ENCODE measurements at regions not wholly inside any gene's neighbourhood (a gene's known extent, or its start where the extent isn't known, plus 50 kb on each side); places are given as distances from the start of the nearest gene placed in this dataset.
A peak's percentile ranks its signal among the peaks of the same experiment; 100 is the strongest.

GRCh38 chr10:4070921-4071660, 286.1 kb upstream of the KLF6 start:
- Mint-ChIP-seq H3K27ac (peak overlapping the region in 1 of 9 donors; percentile 41), H3K27me3 (no peaks in the 10 kb centered on the region), H3K4me3 (no peak overlapping the region), H3K9me3 (no peaks in the 10 kb centered on the region), H3K36me3 (peaks cover 0 to 13% (median 0%) of the 10 kb centered on the region in 5 donors), H3K4me1 (peaks cover 9 to 32% (median 20%) of the 10 kb centered on the region in 7 donors)
- ATAC-seq (no peak), DNase-seq (no peak)
- Histone ChIP-seq H3K36me3 (ENCODE audit: control insufficient read depth in 2 of 3, insufficient read depth in 3 of 3, low read length in 3 of 3) (no peaks in the 10 kb centered on the region), H3K9me3 (ENCODE audit: control insufficient read depth in 2 of 3, low read length in 3 of 3) (no peaks in the 10 kb centered on the region), H3K4me3 (ENCODE audit: low read length) (no peak overlapping the region), H3K27ac (ENCODE audit: low read depth, low read length) (no peak overlapping the region), H3K27me3 (ENCODE audit: control insufficient read depth in 2 of 2, insufficient read depth in 2 of 2, low read length in 2 of 2) (no peaks in the 10 kb centered on the region), H3K4me1 (ENCODE audit: control insufficient read depth in 2 of 2, insufficient read depth in 2 of 2, low read length in 2 of 2) (peaks cover 11 to 22% of the 10 kb centered on the region in 2 donors)
- intact Hi-C loops (cut with micrococcal nuclease): no loop called here
- ChIA-PET CTCF (no interaction called here), POLR2A (no interaction called here)

- Histone ChIP-seq H3K4me1 (ENCODE audit: control insufficient read depth in 2 of 2, insufficient read depth in 2 of 2, low read length in 2 of 2) (peaks cover 9 to 14% of the 10 kb centered on the region in 2 donors), H3K4me3 (ENCODE audit: low read length) (no peak overlapping the region), H3K27me3 (ENCODE audit: control insufficient read depth in 2 of 2, insufficient read depth in 2 of 2, low read length in 2 of 2) (no peaks in the 10 kb centered on the region), H3K9me3 (ENCODE audit: control insufficient read depth in 2 of 3, low read length in 3 of 3) (no peaks in the 10 kb centered on the region), H3K27ac (ENCODE audit: low read depth, low read length) (no peak overlapping the region), H3K36me3 (ENCODE audit: control insufficient read depth in 2 of 3, insufficient read depth in 3 of 3, low read length in 3 of 3) (no peaks in the 10 kb centered on the region)
- intact Hi-C loops (cut with micrococcal nuclease): no loop called here
- Mint-ChIP-seq H3K27ac (no peak overlapping the region), H3K27me3 (no peaks in the 10 kb centered on the region), H3K9me3 (no peaks in the 10 kb centered on the region), H3K36me3 (peaks cover 0 to 9% (median 0%) of the 10 kb centered on the region in 5 donors), H3K4me1 (peaks cover 8 to 29% (median 14%) of the 10 kb centered on the region in 7 donors), H3K4me3 (no peak overlapping the region)
- POLR2A ChIA-PET: no interaction called here
- DNase-seq (no peak), ATAC-seq (no peak)
- CTCF ChIA-PET: no interaction called here
Observed at GRCh38 chr10:4070184-4070583, 285.2 kb upstream of the KLF6 start.

- Histone ChIP-seq H3K36me3 (ENCODE audit: control insufficient read depth in 2 of 3, insufficient read depth in 3 of 3, low read length in 3 of 3) (no peaks in the 10 kb centered on the region), H3K9me3 (ENCODE audit: control insufficient read depth in 2 of 3, low read length in 3 of 3) (no peaks in the 10 kb centered on the region), H3K4me1 (ENCODE audit: control insufficient read depth in 2 of 2, insufficient read depth in 2 of 2, low read length in 2 of 2) (peaks cover 2 to 8% of the 10 kb centered on the region in 2 donors), H3K27me3 (ENCODE audit: control insufficient read depth in 2 of 2, insufficient read depth in 2 of 2, low read length in 2 of 2) (no peaks in the 10 kb centered on the region), H3K4me3 (ENCODE audit: low read length) (no peak overlapping the region), H3K27ac (ENCODE audit: low read depth, low read length) (no peak overlapping the region)
- H3K27me3 Mint-ChIP-seq: no peaks in the 10 kb centered on the region
- no peak overlapping the region for H3K27ac Mint-ChIP-seq
- H3K9me3 Mint-ChIP-seq: no peaks in the 10 kb centered on the region
- DNase-seq (no peak), ATAC-seq (no peak)
- peaks cover 1 to 23% (median 8%) of the 10 kb centered on the region in 7 donors for H3K4me1 Mint-ChIP-seq
- H3K4me3 Mint-ChIP-seq: no peak overlapping the region
- intact Hi-C loops (cut with micrococcal nuclease): no loop called here
- peaks cover 0 to 6% (median 0%) of the 10 kb centered on the region in 5 donors for H3K36me3 Mint-ChIP-seq
- POLR2A ChIA-PET: no interaction called here
- CTCF ChIA-PET: no interaction called here
Observed at GRCh38 chr10:4069491-4069890, 284.5 kb upstream of the KLF6 start.

GRCh38 chr10:4068629-4069028, 283.6 kb upstream of the KLF6 start:
- DNase-seq (no peak), ATAC-seq (no peak)
- Histone ChIP-seq H3K27me3 (ENCODE audit: control insufficient read depth in 2 of 2, insufficient read depth in 2 of 2, low read length in 2 of 2) (no peaks in the 10 kb centered on the region), H3K36me3 (ENCODE audit: control insufficient read depth in 2 of 3, insufficient read depth in 3 of 3, low read length in 3 of 3) (no peaks in the 10 kb centered on the region), H3K9me3 (ENCODE audit: control insufficient read depth in 2 of 3, low read length in 3 of 3) (no peaks in the 10 kb centered on the region), H3K4me3 (ENCODE audit: low read length) (no peak overlapping the region), H3K27ac (ENCODE audit: low read depth, low read length) (no peak overlapping the region), H3K4me1 (ENCODE audit: control insufficient read depth in 2 of 2, insufficient read depth in 2 of 2, low read length in 2 of 2) (no peaks in the 10 kb centered on the region)
- H3K4me1 Mint-ChIP-seq: peaks cover 0 to 16% (median under 1%) of the 10 kb centered on the region in 7 donors
- H3K27ac Mint-ChIP-seq: no peak overlapping the region
- H3K27me3 Mint-ChIP-seq: no peaks in the 10 kb centered on the region
- H3K4me3 Mint-ChIP-seq: no peak overlapping the region
- H3K9me3 Mint-ChIP-seq: no peaks in the 10 kb centered on the region
- H3K36me3 Mint-ChIP-seq: peaks cover 0 to 4% (median 0%) of the 10 kb centered on the region in 5 donors
- POLR2A ChIA-PET: no interaction called here
- intact Hi-C loops (cut with micrococcal nuclease): no loop called here
- CTCF ChIA-PET: no interaction called here

- no peak overlapping the region for H3K27ac ChIP-seq (ENCODE audit: low read depth, low read length)
- no peak overlapping the region for H3K4me3 Mint-ChIP-seq
- no peaks in the 10 kb centered on the region for H3K9me3 ChIP-seq (ENCODE audit: control insufficient read depth in 2 of 3, low read length in 3 of 3)
- no peak overlapping the region for H3K27ac Mint-ChIP-seq
- no peak for DNase-seq
- no peaks in the 10 kb centered on the region for H3K27me3 ChIP-seq (ENCODE audit: control insufficient read depth in 2 of 2, insufficient read depth in 2 of 2, low read length in 2 of 2)
- H3K4me1 Mint-ChIP-seq: peaks cover 0 to 18% (median 0%) of the 10 kb centered on the region in 7 donors
- ATAC-seq: peak; percentile 38
- H3K4me3 ChIP-seq (ENCODE audit: low read length): no peak overlapping the region
- ChIA-PET CTCF (no interaction called here), POLR2A (no interaction called here)
- no peaks in the 10 kb centered on the region for H3K9me3 Mint-ChIP-seq
- H3K27me3 Mint-ChIP-seq: no peaks in the 10 kb centered on the region
- intact Hi-C loops (cut with micrococcal nuclease): no loop called here
- no peaks in the 10 kb centered on the region for H3K4me1 ChIP-seq (ENCODE audit: control insufficient read depth in 2 of 2, insufficient read depth in 2 of 2, low read length in 2 of 2)
- H3K36me3 Mint-ChIP-seq: peaks cover 0 to 4% (median 0%) of the 10 kb centered on the region in 5 donors
- no peaks in the 10 kb centered on the region for H3K36me3 ChIP-seq (ENCODE audit: control insufficient read depth in 2 of 3, insufficient read depth in 3 of 3, low read length in 3 of 3)
Observed at GRCh38 chr10:4067931-4068561, 283.0 kb upstream of the KLF6 start.

GRCh38 chr10:4067531-4067930, 282.5 kb upstream of the KLF6 start:
- intact Hi-C loops (cut with micrococcal nuclease): no loop called here
- Mint-ChIP-seq H3K27me3 (no peaks in the 10 kb centered on the region), H3K27ac (no peak overlapping the region), H3K4me1 (peaks cover 0 to 23% (median 0%) of the 10 kb centered on the region in 7 donors), H3K9me3 (no peaks in the 10 kb centered on the region), H3K36me3 (peaks cover 0 to 1% (median 0%) of the 10 kb centered on the region in 5 donors), H3K4me3 (no peak overlapping the region)
- H3K4me3 ChIP-seq (ENCODE audit: low read length): no peak overlapping the region
- peak; percentile 40 for ATAC-seq
- no peaks in the 10 kb centered on the region for H3K9me3 ChIP-seq (ENCODE audit: control insufficient read depth in 2 of 3, low read length in 3 of 3)
- POLR2A ChIA-PET: no interaction called here
- H3K4me1 ChIP-seq (ENCODE audit: control insufficient read depth in 2 of 2, insufficient read depth in 2 of 2, low read length in 2 of 2): no peaks in the 10 kb centered on the region
- CTCF ChIA-PET: no interaction called here
- no peaks in the 10 kb centered on the region for H3K27me3 ChIP-seq (ENCODE audit: control insufficient read depth in 2 of 2, insufficient read depth in 2 of 2, low read length in 2 of 2)
- no peak overlapping the region for H3K27ac ChIP-seq (ENCODE audit: low read depth, low read length)
- peak in 1 of 9 donors; percentile 34 for DNase-seq
- H3K36me3 ChIP-seq (ENCODE audit: control insufficient read depth in 2 of 3, insufficient read depth in 3 of 3, low read length in 3 of 3): no peaks in the 10 kb centered on the region

All from naive thymus-derived CD4-positive, alpha-beta T cell (primary cell).